CD4-positive, alpha-beta T cell treated with Interferon gamma for 1 hour (primary cell): ENCODE measurements at regions not wholly inside any gene's neighbourhood (a gene's known extent, or its start where the extent isn't known, plus 50 kb on each side); places are given as distances from the start of the nearest gene placed in this dataset.
"Not testable (repeated sequence)": the region's sequence is repeated elsewhere in the genome, so short reads cannot be mapped to it uniquely, and the experiment has no call there.

Experiments
- DNase-seq: peaks from one replicate; pipeline ENCODE4 v3.0.0-alpha.2; 2020

DNA sequence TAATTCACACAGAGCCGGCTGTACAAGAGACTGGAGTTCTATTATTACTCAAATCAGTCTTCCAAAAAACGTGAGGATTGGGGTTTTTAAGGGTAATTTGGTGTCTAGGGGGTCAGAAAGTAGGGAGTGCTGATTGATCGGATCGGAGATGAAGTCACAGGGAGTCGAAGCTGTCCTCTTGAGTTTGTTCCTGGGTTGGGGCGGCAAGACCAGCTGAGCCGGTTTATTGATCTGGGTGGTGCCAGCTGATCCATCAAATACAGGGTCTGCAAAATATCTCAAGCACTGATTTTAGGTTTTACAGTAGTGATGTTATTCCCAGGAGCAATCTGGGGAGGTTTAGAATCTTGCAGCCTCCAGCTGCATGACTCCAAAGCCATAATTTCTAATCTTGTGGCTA, 262.7 kb downstream of the KCNRG start:
- no peak for DNase-seq

DNA sequence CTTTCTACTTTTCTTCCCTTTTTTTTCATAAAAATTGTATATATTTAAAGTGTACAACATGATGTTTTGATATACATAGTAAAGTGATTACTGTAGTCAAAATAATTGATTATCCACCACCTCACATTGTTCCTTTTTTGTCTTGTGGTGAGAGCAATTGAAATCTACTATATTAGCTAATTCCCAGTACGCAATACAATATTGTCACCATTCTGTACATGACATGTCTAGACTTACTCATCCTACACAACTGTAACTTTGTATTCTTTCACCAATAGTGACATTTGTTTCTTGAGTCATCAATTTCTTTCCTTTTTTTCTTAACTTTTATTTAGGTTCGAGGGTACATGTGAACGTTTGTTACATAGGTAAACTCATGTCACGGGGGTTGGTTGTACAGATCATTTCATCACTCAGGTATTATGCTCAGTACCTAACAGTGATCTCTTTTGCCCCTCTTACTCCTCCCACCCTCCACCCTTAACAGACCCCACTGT, 265.2 kb downstream of the KCNRG start:
- no peak for DNase-seq

DNA sequence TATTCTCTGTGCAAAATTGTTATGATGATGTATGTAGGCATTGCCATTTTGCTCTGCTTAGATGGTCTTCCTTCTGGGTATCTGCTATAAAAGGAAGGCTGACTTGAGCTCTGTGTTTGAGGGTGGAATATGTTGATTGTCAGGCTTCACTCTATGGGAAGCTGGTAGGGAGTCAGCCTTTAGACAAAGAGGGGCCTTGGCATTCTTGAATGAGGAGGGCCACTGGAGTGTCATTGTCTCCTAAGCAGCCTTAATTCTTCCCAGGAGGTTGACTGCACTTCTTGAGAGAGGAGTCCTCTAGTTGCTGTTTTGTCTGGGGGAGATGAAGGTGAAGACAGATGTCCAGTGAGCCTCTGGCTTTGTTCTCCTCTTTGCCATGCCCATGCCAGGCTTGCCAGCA, 266.8 kb downstream of the KCNRG start:
- DNase-seq, result no peak

DNA sequence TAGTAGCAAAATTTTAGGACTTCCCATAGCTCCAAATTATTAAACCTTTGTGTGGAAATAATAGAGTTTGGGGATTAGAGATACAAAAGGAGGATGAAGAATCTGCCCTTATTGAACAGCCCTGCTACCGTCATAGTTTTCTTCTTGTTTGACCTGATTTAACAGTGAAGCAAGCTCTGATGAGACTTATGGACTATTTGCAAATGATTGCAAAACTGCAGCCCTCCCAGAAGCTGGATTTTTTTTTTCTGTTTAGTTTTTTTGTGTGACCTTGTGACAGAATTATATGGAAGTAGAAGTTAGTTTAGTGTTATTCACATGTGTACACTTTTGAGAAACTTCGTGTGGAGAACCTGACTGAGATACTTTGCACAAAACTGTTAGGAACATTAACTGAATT, 267.8 kb downstream of the KCNRG start:
- DNase-seq, result no peak

DNA sequence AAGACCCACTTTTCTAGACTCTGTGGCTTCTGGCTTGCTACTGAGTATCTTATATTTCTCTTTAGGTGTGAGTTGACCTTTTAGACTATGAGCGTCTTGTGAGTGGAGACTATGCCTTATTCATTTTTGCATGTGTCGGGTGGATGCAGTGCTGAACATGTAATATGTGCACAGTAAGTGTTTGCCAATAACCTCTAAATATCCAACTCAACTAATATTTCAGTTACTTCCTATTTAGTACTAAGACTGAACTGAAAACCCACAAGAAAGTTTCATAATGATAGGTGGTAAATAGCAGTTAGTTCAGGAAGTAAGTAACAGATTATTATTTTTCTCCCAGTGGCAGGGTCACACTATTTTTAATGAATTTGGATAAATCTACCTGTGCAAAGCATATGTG, 269.3 kb downstream of the KCNRG start:
- DNase-seq, result no peak

DNA sequence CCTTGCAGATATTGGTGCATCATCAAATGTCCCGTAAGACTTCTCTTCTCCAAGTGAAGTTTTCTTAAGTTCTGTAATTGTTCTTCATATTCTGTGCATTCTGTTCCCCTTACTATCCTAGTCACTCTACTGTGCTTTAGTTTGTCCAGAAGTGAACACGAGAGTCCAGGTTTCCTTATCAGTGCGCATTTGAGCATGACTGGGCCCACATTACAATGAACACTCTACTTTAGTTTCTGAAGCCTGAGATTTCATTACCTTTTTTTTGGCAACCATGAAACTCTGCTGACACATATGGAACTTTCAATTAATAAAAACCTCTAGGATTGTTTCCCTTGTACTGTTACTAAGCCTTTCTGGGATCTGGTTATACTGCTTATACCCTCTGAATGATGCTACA, 270.0 kb downstream of the KCNRG start:
- DNase-seq, result no peak

DNA sequence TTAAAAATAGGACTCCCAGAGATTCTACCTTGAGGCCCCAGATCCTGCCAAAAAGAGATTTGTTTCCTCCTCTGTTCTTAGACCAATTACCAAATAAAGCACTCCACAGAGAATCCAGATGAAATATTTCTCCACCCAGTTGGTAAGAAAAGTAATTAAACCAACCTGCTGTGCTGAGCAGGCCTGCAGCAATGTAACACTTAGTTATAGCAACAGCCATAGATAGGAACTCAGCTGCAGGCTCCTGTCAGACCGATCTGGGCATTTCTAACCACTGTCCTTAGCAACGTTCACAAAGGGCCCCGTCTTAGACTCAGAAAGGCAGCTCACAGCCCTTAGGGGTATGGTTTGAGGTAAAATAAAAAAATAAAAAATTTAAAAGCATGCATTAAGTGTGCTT, 271.1 kb downstream of the KCNRG start:
- DNase-seq, result no peak

DNA sequence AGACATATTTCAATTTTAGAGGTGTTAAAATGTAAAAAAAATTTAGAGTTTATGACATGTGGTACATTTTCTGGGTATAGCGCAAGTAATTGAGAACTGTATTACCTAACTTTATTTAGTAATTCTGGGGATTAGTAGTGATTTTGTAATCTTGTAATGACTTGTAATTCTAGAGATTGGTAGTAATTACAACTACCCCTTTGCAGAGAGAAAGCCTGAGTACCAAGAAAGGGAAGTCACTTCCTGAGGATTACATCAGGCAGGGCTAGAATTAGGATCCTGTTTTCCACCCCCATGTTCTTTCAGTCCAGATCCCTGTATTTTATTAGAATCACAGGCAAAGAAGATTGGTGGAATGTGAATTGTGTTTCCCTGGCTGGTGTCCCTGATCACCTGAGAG, 274.9 kb downstream of the KCNRG start:
- DNase-seq, result no peak

DNA sequence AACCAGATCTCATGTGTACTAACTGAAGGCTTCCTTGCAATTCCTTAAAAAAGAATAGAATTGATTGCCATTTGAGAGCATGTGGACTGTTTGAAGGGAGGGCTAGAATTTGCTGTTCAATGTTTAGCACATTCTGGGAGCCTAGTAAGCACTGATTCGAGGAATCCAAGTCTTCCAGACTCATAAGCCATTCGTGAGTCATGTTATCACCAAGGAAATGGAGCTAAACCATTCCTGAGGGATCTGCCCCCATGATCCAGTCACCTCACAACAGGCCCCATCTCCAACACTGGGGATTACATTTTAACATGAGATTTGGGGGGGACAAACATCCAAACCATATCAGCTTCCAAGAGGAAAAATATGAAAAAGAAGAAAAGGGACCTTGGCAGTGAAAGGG, 276.4 kb downstream of the KCNRG start:
- DNase-seq, result no peak

DNA sequence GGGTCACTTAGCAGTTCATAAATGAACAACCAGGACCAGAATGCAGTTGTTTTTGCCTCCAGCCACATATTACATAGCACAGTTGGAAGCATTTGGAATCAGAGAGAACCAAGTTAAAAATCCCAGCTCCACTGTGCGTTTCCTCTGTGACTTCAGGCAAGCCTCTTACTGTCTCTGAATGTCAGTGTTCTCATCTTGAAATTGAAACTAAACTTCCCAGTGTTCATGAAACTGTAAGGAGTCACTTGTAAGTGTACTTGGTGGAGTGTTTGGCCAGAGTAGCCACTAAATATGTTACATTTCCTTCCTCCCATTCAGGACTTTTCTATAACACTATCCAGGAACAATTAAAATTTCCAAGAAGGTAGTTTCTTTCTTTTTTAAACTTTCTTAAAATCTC, 276.8 kb downstream of the KCNRG start:
- no peak for DNase-seq

DNA sequence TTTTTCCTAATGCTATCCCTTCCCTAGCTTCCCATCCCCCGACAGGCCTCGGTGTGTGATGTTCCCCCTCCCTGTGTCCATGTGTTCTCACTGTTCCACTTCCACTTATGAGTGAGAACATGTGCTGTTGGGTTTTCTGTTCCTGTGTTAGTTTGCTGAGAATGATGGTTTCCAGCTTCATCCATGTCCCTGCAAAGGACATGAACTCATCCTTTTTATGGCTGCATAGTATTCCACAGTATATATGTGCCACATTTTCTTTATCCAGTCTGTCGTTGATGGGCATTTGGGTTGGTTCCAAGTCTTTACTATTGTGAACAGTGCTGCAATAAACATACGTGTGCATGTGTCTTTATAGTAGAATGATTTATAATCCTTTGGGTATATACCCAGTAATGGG, 279.2 kb downstream of the KCNRG start:
- not testable (repeated sequence) for DNase-seq

DNA sequence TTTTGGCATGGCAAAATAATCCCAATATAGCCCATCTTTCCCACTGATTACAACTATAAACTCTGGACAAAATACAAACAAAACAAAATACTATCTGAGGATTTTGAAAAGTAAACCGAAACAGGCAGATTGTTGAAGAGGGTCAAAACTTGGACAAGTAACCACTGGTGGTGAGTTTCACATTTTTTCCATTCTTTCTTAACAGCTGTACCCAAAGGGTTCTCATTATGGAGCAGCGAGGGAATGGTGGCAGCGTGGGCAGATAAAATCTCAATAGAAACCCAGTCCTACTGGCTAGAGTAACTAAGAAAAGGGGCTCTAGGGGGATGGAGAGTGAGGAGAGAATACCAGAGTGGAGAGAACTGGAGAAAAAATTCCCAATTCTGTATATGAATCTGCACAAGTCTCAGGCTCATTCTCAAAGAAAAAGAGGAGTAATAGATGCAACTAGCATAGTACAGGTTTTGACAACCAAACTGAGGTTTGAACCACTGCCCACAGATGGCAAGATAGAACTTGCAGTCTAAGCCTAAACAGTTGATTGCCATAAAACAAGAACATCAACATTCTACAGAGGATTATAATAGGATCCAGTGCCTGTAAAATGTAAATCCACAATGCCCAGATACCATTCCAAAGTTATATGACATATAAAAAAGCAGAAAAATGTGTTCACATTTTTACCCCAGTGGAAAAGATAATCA, 284.5 kb downstream of the KCNRG start:
- DNase-seq, result no peak

DNA sequence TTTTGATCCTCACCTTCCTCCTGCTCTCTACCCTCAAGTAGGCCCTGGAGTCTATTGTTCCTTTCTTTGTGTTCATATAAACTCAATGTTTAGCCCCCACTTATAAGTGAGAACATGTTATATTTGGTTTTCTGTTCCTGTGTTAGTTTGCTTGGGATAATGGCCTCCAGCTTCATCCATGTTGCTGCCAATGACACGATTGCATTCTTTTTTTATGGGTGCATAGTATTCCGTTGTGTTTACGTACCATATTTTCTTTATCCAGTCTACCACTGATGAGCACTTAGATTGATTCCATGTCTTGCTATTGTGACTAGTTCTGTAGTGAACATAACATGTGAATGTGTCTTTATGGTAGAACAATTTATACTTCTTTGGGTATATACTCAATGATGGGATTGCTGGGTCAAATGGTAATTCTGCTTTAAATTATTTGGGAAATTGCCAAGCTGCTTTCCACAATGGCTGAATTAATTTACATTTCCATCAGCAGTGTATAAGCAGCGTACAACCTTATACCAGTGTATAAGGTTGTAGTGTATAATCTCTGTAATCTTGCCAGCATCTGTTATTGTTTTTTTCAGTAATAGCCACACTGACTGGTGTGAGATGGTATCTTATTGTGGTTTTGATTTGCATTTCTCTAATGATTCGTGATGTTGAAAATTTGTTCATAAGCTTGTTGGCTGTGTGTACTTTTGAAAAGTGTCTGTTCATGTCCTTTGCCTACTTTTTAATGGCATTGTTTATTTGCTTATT, 288.9 kb downstream of the KCNRG start:
- DNase-seq, result no peak

DNA sequence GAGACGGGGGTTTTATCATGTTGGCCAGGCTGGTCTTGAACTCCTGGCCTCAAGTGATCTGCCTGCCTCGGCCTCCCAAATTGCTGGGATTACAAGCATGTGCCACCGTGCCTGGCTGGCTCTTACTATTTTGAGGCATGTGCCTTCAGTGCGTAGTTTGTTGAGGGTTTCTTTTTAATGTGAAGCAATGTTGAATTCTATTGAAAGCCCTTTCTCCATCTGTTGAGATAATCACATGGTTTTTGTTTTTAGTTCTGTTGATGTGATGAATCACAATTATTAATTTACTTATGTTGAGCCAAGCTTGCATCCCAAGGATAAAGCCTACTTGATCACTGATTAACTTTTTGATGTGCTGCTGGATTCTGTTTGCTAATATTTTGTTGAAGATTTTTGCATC, 290.9 kb downstream of the KCNRG start:
- DNase-seq, result no peak

DNA sequence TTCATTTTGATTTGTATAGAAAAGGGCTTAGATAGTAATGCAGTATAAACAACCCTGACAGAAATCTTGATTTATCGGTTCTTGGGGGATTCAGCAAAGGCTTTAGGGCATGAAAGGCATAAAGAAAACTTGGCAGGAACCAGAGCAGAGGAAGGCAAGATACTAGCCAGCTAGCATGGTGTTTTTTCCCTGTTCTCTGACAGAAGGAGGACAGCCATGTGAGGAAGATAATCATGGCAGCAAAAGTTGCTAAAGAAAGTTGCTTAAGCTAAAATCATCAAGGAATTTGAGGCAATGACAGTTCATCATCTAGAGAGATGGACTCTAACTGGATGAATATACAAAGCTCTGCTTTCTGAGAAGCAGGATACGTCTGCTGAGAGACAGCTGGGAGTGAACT, 294.1 kb downstream of the KCNRG start:
- DNase-seq, result no peak

DNA sequence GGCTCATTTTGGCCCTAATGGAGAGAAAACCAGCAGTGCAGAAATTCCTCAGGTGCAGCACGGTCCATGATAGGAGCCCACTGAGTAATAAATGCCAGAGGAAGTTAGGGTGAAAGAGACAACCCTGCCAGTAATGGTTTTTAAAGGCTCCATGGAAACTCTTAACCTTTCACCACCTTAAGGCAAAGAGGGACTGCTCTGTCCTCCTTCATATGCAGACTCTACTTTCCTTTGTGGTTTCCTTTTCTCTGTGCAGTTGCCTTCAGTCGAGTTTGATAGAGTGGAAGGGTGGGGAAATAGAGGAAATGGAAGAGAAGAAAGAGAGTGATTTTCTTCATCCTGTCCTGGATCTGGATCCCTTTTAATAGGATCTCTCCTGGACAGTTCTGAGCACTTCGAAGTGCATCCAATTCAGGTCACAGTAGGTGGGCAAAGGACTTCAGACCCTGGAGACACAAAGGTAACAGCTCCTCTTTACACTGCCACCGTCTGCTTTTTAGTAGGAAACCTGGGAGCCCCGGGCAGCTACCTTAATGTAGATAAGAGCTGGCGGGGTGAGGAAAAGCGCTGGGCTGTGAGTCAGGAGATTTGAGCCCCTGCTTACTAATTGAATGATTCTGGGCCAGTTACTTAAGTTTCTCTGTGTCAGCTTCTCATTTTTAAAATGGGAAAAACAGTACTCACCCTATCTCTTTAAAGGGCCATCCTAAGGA, 294.8 kb downstream of the KCNRG start:
- no peak for DNase-seq

DNA sequence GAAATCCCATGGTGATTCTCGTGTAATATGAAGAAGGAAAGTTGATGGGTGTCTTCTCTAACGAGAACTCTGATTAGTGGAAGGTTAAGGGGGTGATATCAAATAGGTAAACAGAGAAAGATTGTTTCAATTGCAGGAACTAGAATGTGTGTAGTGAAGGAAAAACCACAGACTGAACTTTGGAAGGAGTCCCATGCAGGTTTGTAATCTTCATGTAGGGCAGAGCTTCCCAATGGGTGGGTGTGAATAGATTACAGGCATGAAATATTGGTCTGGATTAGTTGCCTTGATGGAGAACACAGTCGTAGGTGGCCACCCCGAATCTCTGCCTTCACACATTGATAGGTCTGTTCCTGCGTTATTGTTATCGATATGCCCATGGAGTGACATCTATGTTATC, 295.5 kb downstream of the KCNRG start:
- DNase-seq, result no peak

DNA sequence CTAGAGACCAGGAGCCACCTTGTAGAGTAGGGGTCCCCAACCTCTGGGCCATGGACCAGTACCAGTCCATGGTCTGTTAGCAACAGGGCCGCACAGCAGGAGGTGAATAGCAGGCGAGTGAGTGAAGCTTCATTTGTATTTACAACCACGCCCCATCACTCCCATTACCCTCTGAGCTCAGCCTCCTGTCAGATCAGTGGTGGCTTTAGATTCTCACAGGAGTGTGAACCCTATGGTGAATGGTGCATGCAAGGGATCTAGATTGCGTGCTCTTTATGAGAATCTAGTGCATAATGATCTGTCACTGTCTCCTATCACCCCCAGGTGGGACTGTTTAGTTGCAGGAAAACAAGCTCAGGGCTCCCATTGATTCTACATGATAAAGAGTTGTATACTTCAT, 303.6 kb downstream of the KCNRG start:
- DNase-seq, result no peak

DNA sequence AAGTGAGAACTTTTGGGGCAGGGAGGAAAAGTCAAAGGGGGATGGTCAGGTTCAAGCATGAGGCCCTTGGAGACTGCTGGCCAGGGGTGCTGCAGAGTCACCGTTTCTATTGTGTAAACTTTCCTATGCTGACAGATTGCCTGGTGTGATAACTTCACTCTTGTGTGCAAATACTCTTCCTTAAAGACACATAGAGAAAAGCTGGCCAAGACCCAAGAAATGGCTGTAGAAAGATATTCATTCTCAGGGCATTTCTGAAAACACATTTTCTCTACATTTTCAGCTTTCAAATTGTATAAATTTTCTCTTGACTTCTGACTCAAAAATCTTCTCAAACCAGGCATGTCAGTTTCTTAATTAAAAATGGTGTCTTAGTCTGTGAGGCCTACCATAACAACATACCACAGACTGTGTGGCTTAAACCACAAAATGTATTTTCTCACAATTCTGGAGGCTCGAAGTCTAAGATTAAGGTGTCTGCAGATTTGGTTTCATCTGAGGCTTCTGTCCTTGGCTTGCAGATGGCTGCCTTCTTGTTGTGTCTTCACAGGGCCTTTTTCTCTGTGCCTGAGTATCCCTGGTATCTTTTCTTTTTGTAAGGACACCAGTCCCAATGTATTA, 304.5 kb downstream of the KCNRG start:
- DNase-seq, result no peak

DNA sequence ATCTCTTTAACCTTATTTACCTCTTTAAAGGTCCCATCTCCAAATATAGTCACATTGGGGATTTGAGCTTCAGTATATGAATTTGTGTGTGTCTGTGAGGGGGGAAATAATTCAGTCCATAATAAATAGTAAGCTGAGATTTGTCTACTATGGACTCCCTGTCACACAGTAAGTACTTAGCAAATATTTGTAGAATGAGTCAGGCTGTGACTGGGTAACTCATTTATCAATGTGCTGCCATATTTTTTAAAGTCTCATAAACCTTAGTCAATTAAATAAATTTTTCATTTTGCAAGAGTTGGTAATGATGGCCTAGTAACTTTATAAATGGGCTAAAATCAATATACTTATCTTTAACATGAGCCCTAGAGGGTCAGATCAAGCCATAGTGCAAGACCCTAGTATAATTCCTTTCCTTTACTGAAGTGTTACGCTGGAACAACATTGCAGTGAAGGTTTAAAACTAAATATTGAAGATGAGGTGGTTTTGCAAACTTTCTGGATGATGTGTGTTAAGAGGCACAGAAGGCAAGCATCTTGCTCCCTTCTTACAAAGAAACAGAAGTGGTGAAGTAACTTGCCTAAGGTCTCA, 305.1 kb downstream of the KCNRG start:
- DNase-seq, result no peak

DNA sequence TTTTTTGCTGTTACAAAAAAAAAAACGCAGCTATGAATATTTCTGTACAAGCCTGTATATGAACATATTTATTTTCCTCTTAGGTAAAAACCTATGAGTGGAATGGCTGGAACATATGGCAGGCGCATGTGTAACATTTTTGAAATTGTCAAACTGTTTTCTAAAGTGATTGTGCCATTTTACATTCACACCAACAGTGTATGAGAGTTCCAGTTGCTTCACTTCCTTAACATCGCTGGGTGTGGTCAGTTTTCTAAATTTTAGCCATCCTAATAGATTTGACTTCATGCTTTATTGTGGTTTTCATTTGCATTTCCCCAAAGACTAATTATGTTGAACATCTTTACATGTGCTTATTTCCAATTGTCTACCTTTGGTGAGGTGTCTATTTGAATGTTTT, 306.8 kb downstream of the KCNRG start:
- no peak for DNase-seq

DNA sequence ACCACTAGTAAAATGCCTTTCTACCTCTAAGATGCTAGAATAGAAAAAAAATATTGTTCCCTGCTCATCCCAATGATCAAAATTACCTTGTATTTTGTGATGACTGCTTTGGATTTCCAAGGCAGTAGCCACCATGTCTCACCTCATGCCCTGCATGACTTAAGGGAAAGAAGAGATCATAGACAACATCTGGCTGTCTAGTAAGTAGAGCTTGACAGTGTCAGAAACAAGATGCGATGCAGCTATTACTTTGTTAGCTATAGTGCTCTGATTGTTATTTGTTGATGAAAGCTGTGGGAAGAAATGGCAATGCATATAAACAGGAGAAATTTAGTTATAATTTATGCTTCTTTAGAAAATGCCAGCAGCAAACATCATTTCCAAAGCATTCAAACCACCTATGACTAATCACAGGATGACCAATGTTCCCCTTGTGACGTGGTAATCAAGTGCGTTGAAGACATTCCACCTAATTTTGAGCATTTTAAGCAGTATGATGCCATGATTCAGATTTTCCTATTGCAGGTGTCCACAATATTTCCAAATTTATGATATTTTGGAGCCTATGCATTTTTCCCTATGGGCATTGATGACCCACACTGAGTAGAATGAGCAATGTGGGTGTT, 308.3 kb downstream of the KCNRG start:
- DNase-seq, result no peak

DNA sequence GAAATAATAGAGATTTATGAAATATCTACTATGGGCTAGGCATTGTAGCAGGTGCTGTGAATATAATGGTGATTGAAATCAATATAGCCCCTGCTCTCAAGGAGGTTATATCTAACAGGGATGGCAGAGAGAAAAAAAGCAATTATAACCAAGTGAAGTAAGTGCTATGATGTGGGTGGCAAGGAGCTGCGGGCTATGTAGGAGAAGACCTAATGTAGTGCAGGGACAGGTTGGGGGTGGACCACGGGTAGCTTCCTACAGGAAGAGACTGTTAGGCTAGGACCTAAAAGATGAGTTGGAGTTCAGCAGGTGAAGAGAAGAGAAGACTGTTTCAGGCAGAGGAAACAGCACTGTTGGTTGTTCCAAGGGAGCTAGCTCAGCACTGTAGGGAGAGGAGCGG, 311.0 kb downstream of the KCNRG start:
- DNase-seq, result no peak
